CD4-positive, alpha-beta T cell treated with Interleukin-1 beta for 1 hour (primary cell): ENCODE measurements at regions not wholly inside any gene's neighbourhood (a gene's known extent, or its start where the extent isn't known, plus 50 kb on each side); places are given as distances from the start of the nearest gene placed in this dataset.
"Not testable (repeated sequence)": the region's sequence is repeated elsewhere in the genome, so short reads cannot be mapped to it uniquely, and the experiment has no call there.

Experiments used
- DNase-seq, 2 donors: peaks; one replicate each; pipeline ENCODE4 v3.0.0-alpha.2; 2020 to 2022

GRCh38 chr2:36035137-36035536 is 320.4 kb upstream of the CRIM1 start:
- DNase-seq, result no peak

DNA sequence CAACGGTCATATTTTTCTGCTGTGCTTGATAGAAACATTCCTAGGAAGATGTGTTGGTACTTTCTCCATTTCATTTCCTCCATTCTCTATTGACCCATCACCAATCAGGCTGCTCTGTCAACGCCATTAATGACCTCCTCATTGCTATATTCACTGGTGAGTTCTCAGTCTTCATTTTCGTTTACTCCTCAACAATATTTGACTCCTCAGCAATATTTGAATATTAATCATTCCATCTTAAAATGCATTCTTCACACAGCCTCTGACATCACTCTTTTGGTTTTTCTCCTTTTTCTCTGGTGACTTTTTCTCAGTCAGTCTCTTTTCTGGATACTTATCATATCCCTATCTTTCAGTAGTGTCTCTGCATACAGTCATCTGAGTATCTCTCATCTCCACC is 323.5 kb upstream of the CRIM1 start:
- DNase-seq, result no peak

- no peak for DNase-seq
These were observed 324.1 kb upstream of the CRIM1 start for GRCh38 chr2:36031471-36031870.

DNA sequence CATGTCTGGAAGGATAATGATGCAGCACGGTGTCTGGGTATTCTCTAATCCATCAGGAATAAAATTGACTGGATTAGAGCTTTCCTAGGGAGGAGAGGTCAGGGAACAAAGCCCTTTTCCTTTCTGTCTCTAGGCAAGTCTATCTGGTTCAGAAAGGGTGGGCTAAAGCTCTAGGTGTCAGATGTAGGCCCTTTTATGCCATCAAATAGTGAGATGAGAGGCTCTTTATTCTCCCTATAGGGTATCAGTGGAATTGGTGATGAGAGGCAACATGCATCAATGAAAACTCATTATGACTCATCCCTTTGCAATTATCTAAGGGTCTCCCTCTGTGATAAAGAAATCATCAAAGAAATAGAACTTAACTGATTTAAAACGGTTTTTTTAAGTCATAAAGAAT is 328.0 kb upstream of the CRIM1 start:
- no peak for DNase-seq

GRCh38 chr2:36013064-36013463 is 342.5 kb upstream of the CRIM1 start:
- no peak for DNase-seq

DNA sequence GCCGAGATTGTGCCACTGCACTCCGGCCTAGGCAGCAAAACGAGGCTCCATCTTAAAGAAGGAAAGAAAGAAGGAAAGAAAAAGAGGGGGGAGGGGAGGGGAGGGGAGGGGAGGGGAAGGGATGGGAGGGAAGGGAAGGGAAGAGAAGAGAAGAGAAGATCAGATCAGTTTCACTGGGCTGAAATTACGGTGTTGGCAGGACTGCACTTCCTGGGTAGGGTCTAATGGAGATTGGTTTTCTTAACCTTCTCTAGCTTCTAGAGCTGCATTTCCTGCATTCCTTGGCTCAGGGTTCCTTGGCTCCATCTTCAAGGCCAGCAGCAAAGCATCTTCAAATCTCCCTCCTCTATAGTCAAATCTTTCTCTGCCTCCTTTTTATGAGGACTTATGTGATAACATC is 349.1 kb upstream of the CRIM1 start:
- no peak for DNase-seq

DNA sequence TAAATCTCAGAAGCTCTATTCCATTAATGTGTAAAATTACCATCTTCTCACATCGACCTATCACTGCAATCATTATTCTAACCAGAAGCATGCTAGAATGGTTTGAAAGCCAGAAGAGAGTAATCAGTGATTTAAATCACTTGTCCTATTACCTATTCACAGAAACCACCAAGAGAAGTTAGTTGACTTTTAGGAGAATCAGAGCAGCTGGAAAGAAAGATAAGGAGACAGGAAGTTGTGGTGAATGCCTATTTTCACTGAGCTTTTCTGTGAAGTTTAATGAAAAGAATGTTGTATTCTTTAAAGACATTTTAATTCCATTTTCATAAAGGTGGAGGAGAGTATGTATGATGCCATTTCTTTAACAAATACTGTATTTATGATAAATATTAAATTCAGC is 352.6 kb upstream of the CRIM1 start:
- DNase-seq, result no peak

DNA sequence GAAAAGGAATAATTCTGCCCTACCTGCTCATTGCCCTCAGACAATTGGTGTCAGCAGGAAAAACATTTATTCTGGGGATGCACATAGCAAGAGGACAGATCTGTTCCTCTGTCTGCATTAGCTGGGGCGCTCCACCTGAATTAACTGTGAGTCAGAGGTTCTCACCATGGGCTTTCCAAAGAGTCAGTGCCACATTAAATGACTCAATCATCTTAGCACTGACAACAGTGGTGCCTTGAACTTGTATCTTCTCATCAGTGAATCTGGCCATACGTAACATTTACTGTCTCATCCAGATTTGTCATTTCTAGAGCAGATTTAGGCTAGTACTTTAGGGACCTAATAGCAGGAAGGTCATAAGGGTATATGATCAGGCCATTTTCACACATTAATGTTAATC is 358.1 kb upstream of the CRIM1 start:
- DNase-seq, result no peak

DNA sequence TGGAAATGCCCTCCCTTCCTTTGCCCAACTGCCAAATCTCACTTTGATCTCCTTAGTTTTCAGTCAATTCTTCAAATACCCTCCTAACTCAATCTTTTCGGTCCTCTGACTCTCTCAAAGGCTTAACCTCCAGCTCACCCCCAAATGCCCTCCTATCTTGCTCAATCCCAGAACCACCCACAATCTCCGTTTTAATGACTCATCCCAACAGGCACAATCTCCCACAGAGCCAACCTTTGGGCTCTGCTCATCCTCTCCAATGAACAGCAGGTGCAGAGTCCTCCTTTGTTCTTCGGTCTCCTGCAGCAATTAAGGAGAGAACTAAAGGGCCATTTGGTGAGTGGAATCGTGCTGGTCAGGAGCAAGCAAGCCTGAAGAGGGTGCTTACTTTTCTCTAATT is 366.1 kb upstream of the CRIM1 start:
- DNase-seq, result no peak

- no peak for DNase-seq
These were observed 366.5 kb upstream of the CRIM1 start for GRCh38 chr2:35989040-35989439.

GRCh38 chr2:35986871-35987270 is 368.7 kb upstream of the CRIM1 start:
- no peak for DNase-seq

GRCh38 chr2:35978218-35978617 is 377.4 kb upstream of the CRIM1 start:
- DNase-seq, result peak in 1 of 2 donors; percentile 15

DNA sequence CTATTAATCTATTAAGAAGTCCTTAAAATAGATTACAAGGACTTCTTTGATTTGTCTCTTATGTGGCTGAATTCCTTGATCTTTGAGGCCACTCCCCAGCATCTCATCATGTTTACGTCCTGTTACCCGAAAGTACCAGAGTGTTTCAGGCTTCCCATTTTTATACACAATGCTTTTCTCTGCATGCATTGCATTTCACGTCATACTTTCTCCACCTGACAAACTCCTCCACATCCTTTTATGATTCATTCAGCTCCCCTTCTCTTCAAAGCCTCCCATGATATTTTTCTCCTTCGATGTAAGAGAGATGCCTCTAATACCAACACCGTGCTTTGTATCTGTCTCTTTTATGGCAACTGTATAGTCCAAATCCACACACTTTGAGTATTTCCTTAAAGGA is 379.0 kb upstream of the CRIM1 start:
- DNase-seq, result no peak

DNA sequence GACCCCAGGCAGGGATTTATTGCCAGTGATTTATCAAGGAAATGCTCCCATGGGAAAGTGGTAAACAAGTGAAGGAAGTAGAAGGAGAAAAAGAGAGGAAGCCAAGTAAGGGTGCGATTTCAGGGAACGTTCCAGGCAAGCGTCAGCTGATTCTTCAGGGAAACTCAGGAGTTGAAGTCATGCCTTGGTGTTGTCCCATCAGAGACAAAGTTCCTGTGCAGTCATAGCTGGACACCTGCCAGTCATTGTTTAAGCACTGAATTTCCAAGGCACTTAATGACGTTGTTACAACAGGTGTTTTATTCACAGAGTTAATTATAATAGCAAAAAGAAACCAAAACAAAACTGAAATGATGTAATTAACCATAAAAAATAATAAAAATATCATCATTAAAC is 381.8 kb upstream of the CRIM1 start:
- no peak for DNase-seq

DNA sequence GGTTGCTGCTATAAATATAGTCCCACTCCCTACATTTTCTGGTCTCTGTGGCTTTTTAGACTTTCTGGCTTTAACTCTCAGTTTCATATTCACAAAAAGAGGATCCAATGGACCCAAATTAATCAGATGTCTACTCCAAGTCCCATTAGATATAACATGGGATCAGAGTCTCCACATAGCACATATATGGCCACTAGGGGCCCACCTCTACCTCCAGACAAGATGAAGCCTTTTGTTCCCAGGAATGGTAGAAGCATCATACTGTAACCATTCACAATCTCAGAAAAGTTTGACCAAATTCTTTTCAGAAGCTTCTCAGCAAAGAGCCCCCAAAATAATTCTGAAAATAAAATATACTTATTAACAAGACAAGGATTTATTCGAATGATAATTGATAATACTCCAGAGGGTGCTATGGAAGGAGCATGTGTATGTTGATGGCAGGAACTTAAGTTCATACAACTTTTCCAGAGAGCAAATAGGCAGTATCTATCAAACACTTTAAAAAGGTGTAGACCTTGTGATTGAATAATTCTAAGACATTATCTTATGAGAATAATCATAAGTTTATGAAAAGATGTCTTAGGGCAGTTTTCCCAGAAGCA is 382.3 kb upstream of the CRIM1 start:
- DNase-seq, result peak in 1 of 2 donors; percentile 31

GRCh38 chr2:35963824-35964223 is 391.8 kb upstream of the CRIM1 start:
- no peak for DNase-seq

GRCh38 chr2:35963357-35963756 is 392.2 kb upstream of the CRIM1 start:
- DNase-seq, result no peak

GRCh38 chr2:35962585-35963146 is 392.9 kb upstream of the CRIM1 start:
- DNase-seq, result no peak

- no peak for DNase-seq
These were observed 395.0 kb upstream of the CRIM1 start for GRCh38 chr2:35960596-35960995.

- not testable (repeated sequence) for DNase-seq
These were observed 398.5 kb upstream of the CRIM1 start for GRCh38 chr2:35957053-35957452.

GRCh38 chr2:35946478-35946877 is 409.1 kb upstream of the CRIM1 start:
- DNase-seq, result no peak

DNA sequence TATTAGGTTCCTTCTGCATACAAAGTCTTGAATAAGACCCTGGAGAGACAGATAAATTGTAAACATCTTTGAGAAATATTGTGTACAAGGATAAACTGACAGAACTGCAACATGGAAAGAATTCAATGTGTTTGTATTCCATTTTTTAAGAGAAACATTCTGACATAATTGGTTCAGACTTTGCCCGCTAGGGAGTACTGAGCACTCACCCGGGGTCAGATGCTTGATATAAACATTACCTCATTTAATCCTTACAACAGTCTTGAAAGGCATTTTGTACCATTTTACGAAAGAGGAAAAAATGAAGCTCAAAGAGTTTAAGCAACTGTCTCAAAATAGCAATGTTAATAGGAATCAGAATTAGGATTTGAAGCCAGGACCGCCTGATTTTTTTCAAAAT is 416.7 kb upstream of the CRIM1 start:
- no peak for DNase-seq

- DNase-seq, result no peak
These were observed 422.5 kb upstream of the CRIM1 start for GRCh38 chr2:35933031-35933430.

DNA sequence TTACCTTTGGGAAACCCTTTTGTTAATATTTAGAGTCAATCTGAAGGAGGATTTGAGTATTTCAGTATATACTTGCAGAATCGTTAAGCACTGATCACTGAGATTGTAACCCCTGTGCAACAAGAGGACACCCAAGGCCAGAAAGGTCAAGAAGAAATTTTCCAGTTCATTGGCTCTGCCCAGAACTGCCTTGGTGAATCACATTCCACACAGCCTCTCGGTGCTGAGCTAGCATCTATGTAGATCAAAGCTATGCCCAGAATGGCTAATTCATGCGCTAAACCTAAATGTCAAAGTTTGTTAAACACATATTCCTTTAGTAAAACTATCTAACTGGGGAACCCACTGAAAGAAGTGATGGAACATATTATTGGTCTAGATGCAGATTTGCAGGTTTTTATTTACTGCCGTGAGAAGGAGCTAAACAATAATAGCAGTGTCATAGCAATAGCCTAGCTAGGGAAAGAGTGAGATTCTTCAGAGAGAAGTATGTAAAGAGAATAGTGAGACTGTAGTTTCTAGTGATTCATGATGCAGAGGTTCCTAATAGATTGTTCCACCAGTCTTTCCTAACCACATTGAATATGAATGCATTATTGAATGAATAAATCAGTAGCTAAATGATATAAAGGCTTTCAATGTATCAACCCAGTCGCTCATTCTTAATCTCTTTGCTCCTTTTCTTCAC is 423.2 kb upstream of the CRIM1 start:
- no peak for DNase-seq

- DNase-seq, result no peak
These were observed 424.0 kb upstream of the CRIM1 start for GRCh38 chr2:35931626-35932025.
